Panc1 (cell line): ENCODE measurements at regions not wholly inside any gene's neighbourhood (a gene's known extent, or its start where the extent isn't known, plus 50 kb on each side); places are given as distances from the start of the nearest gene placed in this dataset.

Source experiments
- TF ChIP-seq, protein P1 (sequence below): fragments of 450-650 bp; IDR thresholded peaks from 2 replicates; pipeline ENCODE4 v1.5.1; 2017; ENCODE audit warnings: mild to moderate bottlenecking
- TF ChIP-seq, protein P2 (sequence below), 2 experiments: IDR thresholded peaks; 2 replicates each; pipeline ENCODE4 v1.6.1; 2011 to 2012; ENCODE audit warnings: low read depth in 2 of 2, control low read depth in 1 of 2, low read length in 1 of 2, mild to moderate bottlenecking in 1 of 2, moderate library complexity in 1 of 2; ENCODE audit not compliant: insufficient read depth in 1 of 2

DNA sequence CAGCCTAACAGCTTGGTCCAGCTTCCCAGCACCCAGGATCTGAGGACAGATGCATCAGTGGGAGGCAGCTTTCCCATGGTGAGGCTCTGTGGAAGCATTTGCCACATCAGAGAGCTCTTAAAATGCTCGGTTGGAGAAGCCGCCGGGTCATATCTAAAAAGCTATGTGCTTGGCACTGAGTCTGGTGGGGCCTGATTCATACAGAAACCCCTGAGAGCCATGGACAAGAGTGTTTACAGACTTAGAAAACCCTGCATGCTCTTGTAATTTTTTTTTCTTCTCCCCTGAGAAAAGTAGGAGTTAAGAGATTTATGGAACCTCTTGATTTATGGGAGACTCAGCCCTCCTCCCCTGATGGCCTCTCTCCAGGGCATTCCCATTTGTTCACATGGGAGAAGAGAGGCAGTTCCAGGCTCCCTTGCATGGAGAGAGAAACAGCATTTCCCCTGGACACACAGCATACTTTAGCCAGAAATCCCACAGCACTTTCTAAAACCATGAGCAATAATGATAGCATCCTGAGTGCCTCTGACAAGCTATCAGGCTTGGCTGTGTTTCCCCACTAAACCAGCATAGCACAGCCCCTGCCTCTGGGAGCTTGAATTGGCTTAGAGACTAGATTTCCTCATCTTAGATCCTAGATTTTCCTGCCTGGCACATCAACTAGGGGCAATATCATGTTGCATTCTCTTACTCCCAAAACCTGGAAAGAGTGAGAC, 322.1 kb upstream of the AUTS2 start:
- TF ChIP-seq, protein P1, sequence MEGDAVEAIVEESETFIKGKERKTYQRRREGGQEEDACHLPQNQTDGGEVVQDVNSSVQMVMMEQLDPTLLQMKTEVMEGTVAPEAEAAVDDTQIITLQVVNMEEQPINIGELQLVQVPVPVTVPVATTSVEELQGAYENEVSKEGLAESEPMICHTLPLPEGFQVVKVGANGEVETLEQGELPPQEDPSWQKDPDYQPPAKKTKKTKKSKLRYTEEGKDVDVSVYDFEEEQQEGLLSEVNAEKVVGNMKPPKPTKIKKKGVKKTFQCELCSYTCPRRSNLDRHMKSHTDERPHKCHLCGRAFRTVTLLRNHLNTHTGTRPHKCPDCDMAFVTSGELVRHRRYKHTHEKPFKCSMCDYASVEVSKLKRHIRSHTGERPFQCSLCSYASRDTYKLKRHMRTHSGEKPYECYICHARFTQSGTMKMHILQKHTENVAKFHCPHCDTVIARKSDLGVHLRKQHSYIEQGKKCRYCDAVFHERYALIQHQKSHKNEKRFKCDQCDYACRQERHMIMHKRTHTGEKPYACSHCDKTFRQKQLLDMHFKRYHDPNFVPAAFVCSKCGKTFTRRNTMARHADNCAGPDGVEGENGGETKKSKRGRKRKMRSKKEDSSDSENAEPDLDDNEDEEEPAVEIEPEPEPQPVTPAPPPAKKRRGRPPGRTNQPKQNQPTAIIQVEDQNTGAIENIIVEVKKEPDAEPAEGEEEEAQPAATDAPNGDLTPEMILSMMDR: no peak
- TF ChIP-seq, protein P2, sequence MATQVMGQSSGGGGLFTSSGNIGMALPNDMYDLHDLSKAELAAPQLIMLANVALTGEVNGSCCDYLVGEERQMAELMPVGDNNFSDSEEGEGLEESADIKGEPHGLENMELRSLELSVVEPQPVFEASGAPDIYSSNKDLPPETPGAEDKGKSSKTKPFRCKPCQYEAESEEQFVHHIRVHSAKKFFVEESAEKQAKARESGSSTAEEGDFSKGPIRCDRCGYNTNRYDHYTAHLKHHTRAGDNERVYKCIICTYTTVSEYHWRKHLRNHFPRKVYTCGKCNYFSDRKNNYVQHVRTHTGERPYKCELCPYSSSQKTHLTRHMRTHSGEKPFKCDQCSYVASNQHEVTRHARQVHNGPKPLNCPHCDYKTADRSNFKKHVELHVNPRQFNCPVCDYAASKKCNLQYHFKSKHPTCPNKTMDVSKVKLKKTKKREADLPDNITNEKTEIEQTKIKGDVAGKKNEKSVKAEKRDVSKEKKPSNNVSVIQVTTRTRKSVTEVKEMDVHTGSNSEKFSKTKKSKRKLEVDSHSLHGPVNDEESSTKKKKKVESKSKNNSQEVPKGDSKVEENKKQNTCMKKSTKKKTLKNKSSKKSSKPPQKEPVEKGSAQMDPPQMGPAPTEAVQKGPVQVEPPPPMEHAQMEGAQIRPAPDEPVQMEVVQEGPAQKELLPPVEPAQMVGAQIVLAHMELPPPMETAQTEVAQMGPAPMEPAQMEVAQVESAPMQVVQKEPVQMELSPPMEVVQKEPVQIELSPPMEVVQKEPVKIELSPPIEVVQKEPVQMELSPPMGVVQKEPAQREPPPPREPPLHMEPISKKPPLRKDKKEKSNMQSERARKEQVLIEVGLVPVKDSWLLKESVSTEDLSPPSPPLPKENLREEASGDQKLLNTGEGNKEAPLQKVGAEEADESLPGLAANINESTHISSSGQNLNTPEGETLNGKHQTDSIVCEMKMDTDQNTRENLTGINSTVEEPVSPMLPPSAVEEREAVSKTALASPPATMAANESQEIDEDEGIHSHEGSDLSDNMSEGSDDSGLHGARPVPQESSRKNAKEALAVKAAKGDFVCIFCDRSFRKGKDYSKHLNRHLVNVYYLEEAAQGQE (IDR thresholded peaks at IDR 0.05; ENCODE audit: insufficient read depth in 1 of 2, low read depth in 2 of 2, low read length in 1 of 2): no peak
